Neural cell (in vitro differentiated cells): ENCODE measurements at regions not wholly inside any gene's neighbourhood (a gene's known extent, or its start where the extent isn't known, plus 50 kb on each side); places are given as distances from the start of the nearest gene placed in this dataset.

Experiments
- CTCF ChIP-seq: fragments of 450-650 bp; IDR thresholded peaks from 2 replicates; pipeline ENCODE4 v1.5.1; 2014; ENCODE audit warnings: antibody characterized with exemption, mild to moderate bottlenecking, moderate library complexity; ENCODE audit not compliant: poor library complexity, severe bottlenecking
- EZH2 ChIP-seq: fragments of 200-600, 300-800 bp; shearing (Covaris generic), sonication (generic); IDR thresholded peaks from 2 replicates; pipeline ENCODE4 v1.6.1; 2014; ENCODE audit warnings: antibody characterized with exemption, low read length, borderline replicate concordance, mild to moderate bottlenecking; ENCODE audit not compliant: insufficient read depth, poor library complexity, severe bottlenecking
- RAD21 ChIP-seq: fragments of 450-650 bp; conservative IDR thresholded peaks from 2 replicates; pipeline ENCODE4 v1.6.1; 2014; ENCODE audit warnings: antibody characterized with exemption, mild to moderate bottlenecking, moderate library complexity
- REST ChIP-seq: IDR thresholded peaks from 2 replicates; pipeline ENCODE4 v1.6.1; 2012; ENCODE audit warnings: borderline replicate concordance

GRCh38 chr22:23384923-23385677 is 195.0 kb downstream of the IGLL1 start:
- TF ChIP-seq EZH2: no peak
- TF ChIP-seq REST: no peak
- no peak for TF ChIP-seq CTCF
- no peak for TF ChIP-seq RAD21
